ENCODE measurements at regions not wholly inside any gene's neighbourhood (a gene's known extent, or its start where the extent isn't known, plus 50 kb on each side); places are given as distances from the start of the nearest gene placed in this dataset.
A peak's percentile ranks its signal among the peaks of the same experiment; 100 is the strongest.

GRCh38 chr12:112716099-112717093 is 75.2 kb upstream of the RPH3A start:
- peak; percentile 30 for TF ChIP-seq CTCF (conservative IDR thresholded peaks at IDR 0.05)
- H3K4me3 Mint-ChIP-seq = no peak overlapping the region
- peaks cover 3% of the 10 kb centered on the region for H3K9me3 Mint-ChIP-seq
- no peak for DNase-seq (ENCODE audit: extremely low spot score, unreplicated experiment)
- H3K4me1 Mint-ChIP-seq (ENCODE audit: unreplicated experiment) = no peaks in the 10 kb centered on the region
- H3K36me3 Mint-ChIP-seq = no peaks in the 10 kb centered on the region
- no peak overlapping the region for H3K27ac Mint-ChIP-seq
- H3K27me3 Mint-ChIP-seq = peaks cover 14% of the 10 kb centered on the region

DNA sequence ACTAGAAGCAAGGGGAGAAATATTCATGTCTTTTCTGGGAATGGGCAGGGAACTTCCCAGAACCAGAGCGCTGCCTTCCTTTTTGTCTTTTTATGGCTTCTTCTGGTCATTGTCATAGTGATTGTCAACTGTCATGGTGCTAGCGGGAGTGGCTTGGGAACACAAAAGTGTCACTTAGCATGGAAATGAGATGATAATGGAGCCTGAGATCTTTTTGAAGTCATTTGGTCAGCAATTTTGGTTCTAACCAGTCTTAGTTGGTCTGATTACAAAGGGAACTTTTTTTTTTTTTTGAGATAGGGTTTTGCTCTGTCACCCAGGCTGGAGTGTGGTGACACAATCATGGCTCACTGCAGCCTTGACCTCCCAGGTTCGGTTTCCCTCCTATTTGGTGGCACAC is 62.7 kb upstream of the RPH3A start:
- no peaks in the 10 kb centered on the region for H3K9me3 Mint-ChIP-seq

GRCh38 chr12:112734859-112735695 is 56.5 kb upstream of the RPH3A start:
- no peaks in the 10 kb centered on the region for H3K36me3 Mint-ChIP-seq
- no peaks in the 10 kb centered on the region for H3K9me3 Mint-ChIP-seq
- peaks cover 37% of the 10 kb centered on the region for H3K27me3 Mint-ChIP-seq
- H3K4me1 Mint-ChIP-seq (ENCODE audit: unreplicated experiment) = no peaks in the 10 kb centered on the region
- H3K4me3 Mint-ChIP-seq = no peak overlapping the region
- TF ChIP-seq CTCF (conservative IDR thresholded peaks at IDR 0.05) = no peak
- no peak overlapping the region for H3K27ac Mint-ChIP-seq
- DNase-seq (ENCODE audit: extremely low spot score, unreplicated experiment) = no peak

More for the DNA sequence above, 62.7 kb upstream of the RPH3A start:
- Mint-ChIP-seq H3K36me3 (no peaks in the 10 kb centered on the region), H3K27ac (no peak overlapping the region), H3K4me3 (no peak overlapping the region), H3K27me3 (peaks cover 23% of the 10 kb centered on the region), H3K4me1 (ENCODE audit: unreplicated experiment) (no peaks in the 10 kb centered on the region)
- DNase-seq (ENCODE audit: extremely low spot score, unreplicated experiment) = no peak
- TF ChIP-seq CTCF (conservative IDR thresholded peaks at IDR 0.05) = no peak

DNA sequence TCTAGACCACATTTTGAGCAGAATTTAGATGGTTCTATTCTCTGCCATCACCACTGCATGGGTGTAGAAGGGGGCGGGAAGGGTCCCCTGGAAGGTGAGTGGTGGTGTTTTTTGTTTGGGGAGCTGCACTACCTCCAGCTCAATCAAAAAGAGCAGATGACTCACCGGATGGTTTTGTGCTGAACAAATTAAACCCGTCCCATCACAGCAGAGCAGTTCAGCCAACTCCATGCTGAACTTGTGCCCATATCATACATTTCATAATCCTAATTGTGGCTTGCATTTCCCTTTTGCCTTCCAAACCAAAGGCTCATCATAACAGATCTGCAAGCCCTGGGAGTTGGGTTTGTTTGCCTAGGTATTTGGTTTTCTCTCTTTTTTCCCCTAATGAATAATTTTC is 53.0 kb upstream of the RPH3A start:
- DNase-seq (ENCODE audit: extremely low spot score, unreplicated experiment) = no peak
- H3K4me1 Mint-ChIP-seq (ENCODE audit: unreplicated experiment) = no peaks in the 10 kb centered on the region
- H3K27ac Mint-ChIP-seq = no peak overlapping the region
- no peak overlapping the region for H3K4me3 Mint-ChIP-seq
- peaks cover 59% of the 10 kb centered on the region for H3K27me3 Mint-ChIP-seq
- H3K36me3 Mint-ChIP-seq = no peaks in the 10 kb centered on the region
- H3K9me3 Mint-ChIP-seq = no peaks in the 10 kb centered on the region
- TF ChIP-seq CTCF (conservative IDR thresholded peaks at IDR 0.05) = no peak

DNA sequence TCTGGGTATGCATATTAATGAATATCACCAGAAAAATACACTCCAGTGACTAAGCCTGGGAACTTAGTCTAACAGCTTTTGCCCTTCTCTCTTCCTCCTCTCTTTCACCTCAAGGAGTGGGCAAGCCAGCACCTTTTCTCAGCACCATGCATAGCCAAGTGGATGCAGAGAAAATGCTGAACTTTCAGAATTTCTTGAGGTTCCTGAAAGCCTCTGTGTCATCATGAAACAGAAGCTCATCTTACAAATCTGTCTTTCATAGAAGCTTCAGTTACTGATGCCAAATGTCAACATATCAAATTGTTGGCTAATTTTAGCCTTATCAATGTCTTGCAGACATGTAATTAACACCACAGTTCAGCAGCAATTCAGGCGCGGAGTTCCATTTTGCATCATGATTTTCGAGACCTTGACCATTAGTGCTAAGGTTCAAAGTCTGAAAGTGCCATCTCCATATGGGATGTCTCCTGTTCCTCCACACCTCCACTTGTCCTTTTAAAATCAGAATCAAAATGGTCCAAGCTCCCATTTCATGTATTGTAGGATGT is 51.1 kb upstream of the RPH3A start:
- peaks cover 61% of the 10 kb centered on the region for H3K27me3 Mint-ChIP-seq
- no peak overlapping the region for H3K4me3 Mint-ChIP-seq
- DNase-seq (ENCODE audit: extremely low spot score, unreplicated experiment) = no peak
- no peaks in the 10 kb centered on the region for H3K9me3 Mint-ChIP-seq
- H3K27ac Mint-ChIP-seq = no peak overlapping the region
- H3K36me3 Mint-ChIP-seq = no peaks in the 10 kb centered on the region
- no peak for TF ChIP-seq CTCF (conservative IDR thresholded peaks at IDR 0.05)
- no peaks in the 10 kb centered on the region for H3K4me1 Mint-ChIP-seq (ENCODE audit: unreplicated experiment)
